HepG2 (cell line): ENCODE measurements at regions not wholly inside any gene's neighbourhood (a gene's known extent, or its start where the extent isn't known, plus 50 kb on each side); places are given as distances from the start of the nearest gene placed in this dataset.

ENCODE experiments used
- ATAC-seq: fragments of 200-7000 bp; cut with Tn5 transposase; 3 replicates; pipeline ENCODE4 v1.9.1; 2020; ENCODE audit warnings: mild to moderate bottlenecking, moderate library complexity
- BruUV-seq: library from RNA; stranded (reverse); fragments of 400-500 nt; replicated peaks from 2 replicates; lab custom pipeline; 2021; lab: Mats Ljungman, UMichigan
- CTCF ChIA-PET: fragments of 300-600 bp; formaldehyde crosslinking; extraction: SDS; loops from one replicate; lab custom pipeline; 2021; ENCODE audit warnings: low total read pairs, inconsistent platforms, low intra/inter-chr PET ratio; lab: Yijun Ruan, JAX
- POLR2A ChIA-PET: fragments of 350-600 bp; sonication (Branson Sonifier 250); formaldehyde crosslinking; loops from one replicate; lab custom pipeline; 2020; ENCODE audit warnings: antibody characterized with exemption, inconsistent platforms; lab: Yijun Ruan, JAX
- DNase-seq: peaks from one replicate; pipeline ENCODE4 v3.0.0-alpha.2; 2015; ENCODE audit warnings: low spot score
- FAIRE-seq: peaks from 3 replicates; lab custom pipeline; 2011; peaks lifted over from hg19 to GRCh38; lab: Jason Lieb, UNC
- H2AFZ ChIP-seq: one replicate; pipeline ENCODE4 v1.6.1; 2011; ENCODE audit warnings: low read length, inconsistent platforms
- H3K27ac ChIP-seq: fragments of 300-600 bp; 3 replicates; pipeline ENCODE4 v1.8.0; 2011; ENCODE audit warnings: mixed run types, mild to moderate bottlenecking, mixed read lengths, low read length, inconsistent platforms; ENCODE audit not compliant: insufficient read depth; ENCODE audit errors: extremely low read length
- H3K27me3 ChIP-seq, 2 experiments: fragments of 200-600 bp in 1 of 2; 2 replicates in 1 of 2; 3 replicates in 1 of 2; pipeline versions ENCODE4 v1.6.0 to v1.8.0; 2011; ENCODE audit warnings: low read length in 2 of 2, mild to moderate bottlenecking in 2 of 2, moderate library complexity in 2 of 2, inconsistent platforms in 1 of 2; ENCODE audit not compliant: insufficient read depth in 2 of 2, control insufficient read depth in 1 of 2
- H3K36me3 ChIP-seq, 2 experiments: fragments of 200-600 bp in 1 of 2; replicated peaks in 1 of 2; 2 replicates in 1 of 2; 3 replicates in 1 of 2; pipeline versions ENCODE4 v1.5.1 to v1.8.0; 2011; ENCODE audit warnings: low read length in 2 of 2, inconsistent platforms in 1 of 2; ENCODE audit not compliant: insufficient read depth in 2 of 2, control insufficient read depth in 1 of 2
- H3K4me1 ChIP-seq: 2 replicates; pipeline ENCODE4 v1.5.1; 2012; ENCODE audit warnings: low read length, inconsistent platforms; ENCODE audit not compliant: insufficient read depth
- H3K4me2 ChIP-seq: 2 replicates; pipeline ENCODE4 v1.6.0; 2011; ENCODE audit warnings: low read depth, low read length, inconsistent platforms
- H3K4me3 ChIP-seq, 3 experiments: fragments of 200-600 bp in 1 of 3; sonication (generic), shearing (Covaris generic) in 1 of 3; replicated peaks in 1 of 3; 2 replicates each; pipeline ENCODE4 v1.5.1; 2011 to 2016; ENCODE audit warnings: low read length in 3 of 3, inconsistent platforms in 2 of 3, low read depth in 2 of 3, mild to moderate bottlenecking in 2 of 3, control low read depth in 1 of 3, mixed read lengths in 1 of 3; ENCODE audit not compliant: insufficient read depth in 1 of 3
- H3K79me2 ChIP-seq: one replicate; pipeline ENCODE4 v1.6.1; 2011; ENCODE audit warnings: low read length, inconsistent platforms; ENCODE audit not compliant: insufficient read depth
- H3K9ac ChIP-seq: 2 replicates; pipeline ENCODE4 v1.6.0; 2011; ENCODE audit warnings: mild to moderate bottlenecking, low read depth, low read length, inconsistent platforms; ENCODE audit not compliant: insufficient read depth
- H3K9me3 ChIP-seq: 2 replicates; pipeline ENCODE4 v1.5.1; 2012; ENCODE audit warnings: mild to moderate bottlenecking, low read length
- H4K20me1 ChIP-seq: 2 replicates; pipeline ENCODE4 v1.6.0; 2011; ENCODE audit warnings: inconsistent platforms, mild to moderate bottlenecking, low read length, moderate library complexity; ENCODE audit not compliant: insufficient read depth
- FOXM1 ChIP-seq: sonication (generic); formaldehyde crosslinking; IDR thresholded peaks from 2 replicates; pipeline ENCODE4 v1.5.0; 2020; ENCODE audit warnings: missing genetic modification reagents
- HMGA1 ChIP-seq: sonication (generic); formaldehyde crosslinking; conservative IDR thresholded peaks from 2 replicates; pipeline ENCODE4 v1.4.0; 2020; ENCODE audit warnings: missing genetic modification reagents
- MAF1 ChIP-seq: sonication (generic); formaldehyde crosslinking; IDR thresholded peaks from 2 replicates; pipeline ENCODE4 v1.5.0; 2020; ENCODE audit warnings: missing genetic modification reagents, borderline replicate concordance
- NFE2 ChIP-seq: sonication (generic); formaldehyde crosslinking; IDR thresholded peaks from 2 replicates; pipeline ENCODE4 v1.4.0; 2020; ENCODE audit warnings: missing genetic modification reagents
- PAF1 ChIP-seq: IDR thresholded peaks from 2 replicates; pipeline ENCODE4 v1.6.1; 2016; ENCODE audit warnings: missing genetic modification reagents, missing compliant biosample characterization
- ZNF101 ChIP-seq: sonication (generic); formaldehyde crosslinking; IDR thresholded peaks from 2 replicates; pipeline ENCODE4 v1.4.0; 2020; ENCODE audit warnings: mild to moderate bottlenecking, low read depth, missing genetic modification reagents, borderline replicate concordance
- ZNF180 ChIP-seq: sonication (generic); formaldehyde crosslinking; IDR thresholded peaks from 2 replicates; pipeline ENCODE4 v1.4.0; 2020; ENCODE audit warnings: low read depth, missing genetic modification reagents, borderline replicate concordance
- ZNF253 ChIP-seq: sonication (generic); formaldehyde crosslinking; IDR thresholded peaks from 2 replicates; pipeline ENCODE4 v1.8.0; 2022; ENCODE audit warnings: mild to moderate bottlenecking, missing genetic modification reagents, borderline replicate concordance
- ZNF296 ChIP-seq: sonication (generic); formaldehyde crosslinking; conservative IDR thresholded peaks from 2 replicates; pipeline ENCODE4 v1.5.0; 2020; ENCODE audit warnings: mild to moderate bottlenecking, missing genetic modification reagents
- ZNF792 ChIP-seq: IDR thresholded peaks from 2 replicates; pipeline ENCODE4 v1.6.1; 2016
- WGBS: methylation state at CpG from one replicate; pipeline ENCODE4 v1.1.6; 2017; ENCODE audit warnings: low lambda C conversion rate; 5-methylcytosine and 5-hydroxymethylcytosine counted together
- in situ Hi-C: cut with HindIII; loops from 2 replicates; pipeline ENCODE4 v1.10.0; 2017; ENCODE audit warnings: low pct_unique_long_range_greater_than_20kb; ENCODE audit not compliant: extremely low pct_ligation_motif_present
- intact Hi-C: fragments of 100-400 bp; cut with micrococcal nuclease; formaldehyde crosslinking; loops from one replicate; pipeline ENCODE4 v1.10.0; 2022; ENCODE audit not compliant: unreplicated experiment
- TF ChIP-seq, protein P1 (sequence below): IDR thresholded peaks from 2 replicates; pipeline ENCODE4 v1.6.1; 2016; ENCODE audit warnings: mild to moderate bottlenecking, missing biosample characterization, missing genetic modification reagents
- TF ChIP-seq, protein P2 (sequence below): sonication (generic); formaldehyde crosslinking; IDR thresholded peaks from 2 replicates; pipeline ENCODE4 v1.5.0; 2020; ENCODE audit warnings: mild to moderate bottlenecking, missing genetic modification reagents, borderline replicate concordance
- TF ChIP-seq, protein P3 (sequence below): IDR thresholded peaks from 2 replicates; pipeline ENCODE4 v1.6.1; 2018; ENCODE audit warnings: missing genetic modification reagents
- TF ChIP-seq, protein P4 (sequence below): sonication (generic); formaldehyde crosslinking; IDR thresholded peaks from 2 replicates; pipeline ENCODE4 v1.4.0; 2020; ENCODE audit warnings: missing genetic modification reagents, borderline replicate concordance

DNA sequence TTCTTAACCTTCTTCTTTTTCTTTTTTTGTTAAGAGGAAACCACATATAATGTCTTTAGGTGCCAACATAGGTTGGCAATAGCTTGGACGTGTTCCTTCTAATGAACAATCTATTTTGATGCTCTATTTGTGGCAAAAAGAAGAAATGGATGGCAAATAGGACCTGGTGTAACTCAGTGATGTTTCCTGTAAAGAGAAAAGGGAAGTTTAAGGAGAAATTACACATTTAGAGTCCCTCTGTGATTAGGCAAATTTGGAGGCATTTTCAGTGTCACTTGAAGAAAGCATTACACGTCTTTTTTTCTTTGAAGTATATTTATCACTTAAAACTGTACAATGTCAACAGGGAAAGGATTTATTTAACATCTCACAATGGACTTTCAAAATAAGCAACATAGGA is 327.1 kb downstream of the ZIC1 start:
- DNase-seq (no peak), FAIRE-seq (no peak), ATAC-seq (no peak)
- intact Hi-C loops (no loop called here), in situ Hi-C loops (no loop called here)
- Histone ChIP-seq H3K79me2 (no peaks in the 10 kb centered on the region), H3K36me3 (no peaks in the 10 kb centered on the region), H3K4me1 (no peaks in the 10 kb centered on the region), H3K9ac (no peak overlapping the region), H3K4me3 (no peak overlapping the region), H3K27ac (no peak overlapping the region), H4K20me1 (no peaks in the 10 kb centered on the region), H2AFZ (no peak overlapping the region), H3K9me3 (no peaks in the 10 kb centered on the region), H3K4me2 (no peak overlapping the region), H3K27me3 (no peaks in the 10 kb centered on the region)
- BruUV-seq, result no TSS peak
- POLR2A ChIA-PET, result no interaction called here
- 0% methylated on average over 2 of the region's 2 CpGs for WGBS
- CTCF ChIA-PET, result no interaction called here
- TF ChIP-seq, protein P1, sequence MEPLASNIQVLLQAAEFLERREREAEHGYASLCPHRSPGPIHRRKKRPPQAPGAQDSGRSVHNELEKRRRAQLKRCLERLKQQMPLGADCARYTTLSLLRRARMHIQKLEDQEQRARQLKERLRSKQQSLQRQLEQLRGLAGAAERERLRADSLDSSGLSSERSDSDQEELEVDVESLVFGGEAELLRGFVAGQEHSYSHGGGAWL, result no peak
- no peak for TF ChIP-seq PAF1 (CRISPR knock-in tag)
- TF ChIP-seq ZNF253 (CRISPR knock-in tag), result no peak
- TF ChIP-seq MAF1 (CRISPR knock-in tag), result no peak
- TF ChIP-seq, protein P2, sequence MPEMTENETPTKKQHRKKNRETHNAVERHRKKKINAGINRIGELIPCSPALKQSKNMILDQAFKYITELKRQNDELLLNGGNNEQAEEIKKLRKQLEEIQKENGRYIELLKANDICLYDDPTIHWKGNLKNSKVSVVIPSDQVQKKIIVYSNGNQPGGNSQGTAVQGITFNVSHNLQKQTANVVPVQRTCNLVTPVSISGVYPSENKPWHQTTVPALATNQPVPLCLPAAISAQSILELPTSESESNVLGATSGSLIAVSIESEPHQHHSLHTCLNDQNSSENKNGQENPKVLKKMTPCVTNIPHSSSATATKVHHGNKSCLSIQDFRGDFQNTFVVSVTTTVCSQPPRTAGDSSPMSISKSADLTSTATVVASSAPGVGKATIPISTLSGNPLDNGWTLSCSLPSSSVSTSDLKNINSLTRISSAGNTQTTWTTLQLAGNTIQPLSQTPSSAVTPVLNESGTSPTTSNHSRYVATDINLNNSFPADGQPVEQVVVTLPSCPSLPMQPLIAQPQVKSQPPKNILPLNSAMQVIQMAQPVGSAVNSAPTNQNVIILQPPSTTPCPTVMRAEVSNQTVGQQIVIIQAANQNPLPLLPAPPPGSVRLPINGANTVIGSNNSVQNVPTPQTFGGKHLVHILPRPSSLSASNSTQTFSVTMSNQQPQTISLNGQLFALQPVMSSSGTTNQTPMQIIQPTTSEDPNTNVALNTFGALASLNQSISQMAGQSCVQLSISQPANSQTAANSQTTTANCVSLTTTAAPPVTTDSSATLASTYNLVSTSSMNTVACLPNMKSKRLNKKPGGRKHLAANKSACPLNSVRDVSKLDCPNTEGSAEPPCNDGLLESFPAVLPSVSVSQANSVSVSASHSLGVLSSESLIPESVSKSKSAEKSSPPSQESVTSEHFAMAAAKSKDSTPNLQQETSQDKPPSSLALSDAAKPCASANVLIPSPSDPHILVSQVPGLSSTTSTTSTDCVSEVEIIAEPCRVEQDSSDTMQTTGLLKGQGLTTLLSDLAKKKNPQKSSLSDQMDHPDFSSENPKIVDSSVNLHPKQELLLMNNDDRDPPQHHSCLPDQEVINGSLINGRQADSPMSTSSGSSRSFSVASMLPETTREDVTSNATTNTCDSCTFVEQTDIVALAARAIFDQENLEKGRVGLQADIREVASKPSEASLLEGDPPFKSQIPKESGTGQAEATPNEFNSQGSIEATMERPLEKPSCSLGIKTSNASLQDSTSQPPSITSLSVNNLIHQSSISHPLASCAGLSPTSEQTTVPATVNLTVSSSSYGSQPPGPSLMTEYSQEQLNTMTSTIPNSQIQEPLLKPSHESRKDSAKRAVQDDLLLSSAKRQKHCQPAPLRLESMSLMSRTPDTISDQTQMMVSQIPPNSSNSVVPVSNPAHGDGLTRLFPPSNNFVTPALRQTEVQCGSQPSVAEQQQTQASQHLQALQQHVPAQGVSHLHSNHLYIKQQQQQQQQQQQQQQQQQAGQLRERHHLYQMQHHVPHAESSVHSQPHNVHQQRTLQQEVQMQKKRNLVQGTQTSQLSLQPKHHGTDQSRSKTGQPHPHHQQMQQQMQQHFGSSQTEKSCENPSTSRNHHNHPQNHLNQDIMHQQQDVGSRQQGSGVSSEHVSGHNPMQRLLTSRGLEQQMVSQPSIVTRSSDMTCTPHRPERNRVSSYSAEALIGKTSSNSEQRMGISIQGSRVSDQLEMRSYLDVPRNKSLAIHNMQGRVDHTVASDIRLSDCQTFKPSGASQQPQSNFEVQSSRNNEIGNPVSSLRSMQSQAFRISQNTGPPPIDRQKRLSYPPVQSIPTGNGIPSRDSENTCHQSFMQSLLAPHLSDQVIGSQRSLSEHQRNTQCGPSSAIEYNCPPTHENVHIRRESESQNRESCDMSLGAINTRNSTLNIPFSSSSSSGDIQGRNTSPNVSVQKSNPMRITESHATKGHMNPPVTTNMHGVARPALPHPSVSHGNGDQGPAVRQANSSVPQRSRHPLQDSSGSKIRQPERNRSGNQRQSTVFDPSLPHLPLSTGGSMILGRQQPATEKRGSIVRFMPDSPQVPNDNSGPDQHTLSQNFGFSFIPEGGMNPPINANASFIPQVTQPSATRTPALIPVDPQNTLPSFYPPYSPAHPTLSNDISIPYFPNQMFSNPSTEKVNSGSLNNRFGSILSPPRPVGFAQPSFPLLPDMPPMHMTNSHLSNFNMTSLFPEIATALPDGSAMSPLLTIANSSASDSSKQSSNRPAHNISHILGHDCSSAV (CRISPR knock-in tag), result no peak
- no peak for TF ChIP-seq FOXM1 (CRISPR knock-in tag)
- TF ChIP-seq, protein P3, sequence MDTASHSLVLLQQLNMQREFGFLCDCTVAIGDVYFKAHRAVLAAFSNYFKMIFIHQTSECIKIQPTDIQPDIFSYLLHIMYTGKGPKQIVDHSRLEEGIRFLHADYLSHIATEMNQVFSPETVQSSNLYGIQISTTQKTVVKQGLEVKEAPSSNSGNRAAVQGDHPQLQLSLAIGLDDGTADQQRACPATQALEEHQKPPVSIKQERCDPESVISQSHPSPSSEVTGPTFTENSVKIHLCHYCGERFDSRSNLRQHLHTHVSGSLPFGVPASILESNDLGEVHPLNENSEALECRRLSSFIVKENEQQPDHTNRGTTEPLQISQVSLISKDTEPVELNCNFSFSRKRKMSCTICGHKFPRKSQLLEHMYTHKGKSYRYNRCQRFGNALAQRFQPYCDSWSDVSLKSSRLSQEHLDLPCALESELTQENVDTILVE, result no peak
- TF ChIP-seq ZNF180 (CRISPR knock-in tag), result no peak
- no peak for TF ChIP-seq HMGA1 (CRISPR knock-in tag)
- no peak for TF ChIP-seq ZNF101
- TF ChIP-seq, protein P4, sequence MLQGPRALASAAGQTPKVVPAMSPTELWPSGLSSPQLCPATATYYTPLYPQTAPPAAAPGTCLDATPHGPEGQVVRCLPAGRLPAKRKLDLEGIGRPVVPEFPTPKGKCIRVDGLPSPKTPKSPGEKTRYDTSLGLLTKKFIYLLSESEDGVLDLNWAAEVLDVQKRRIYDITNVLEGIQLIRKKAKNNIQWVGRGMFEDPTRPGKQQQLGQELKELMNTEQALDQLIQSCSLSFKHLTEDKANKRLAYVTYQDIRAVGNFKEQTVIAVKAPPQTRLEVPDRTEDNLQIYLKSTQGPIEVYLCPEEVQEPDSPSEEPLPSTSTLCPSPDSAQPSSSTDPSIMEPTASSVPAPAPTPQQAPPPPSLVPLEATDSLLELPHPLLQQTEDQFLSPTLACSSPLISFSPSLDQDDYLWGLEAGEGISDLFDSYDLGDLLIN (CRISPR knock-in tag), result no peak
- TF ChIP-seq ZNF296 (CRISPR knock-in tag), result no peak
- no peak for TF ChIP-seq NFE2 (CRISPR knock-in tag)
- TF ChIP-seq ZNF792, result no peak
